ENCODE measurements at regions not wholly inside any gene's neighbourhood (a gene's known extent, or its start where the extent isn't known, plus 50 kb on each side); places are given as distances from the start of the nearest gene placed in this dataset.

DNA sequence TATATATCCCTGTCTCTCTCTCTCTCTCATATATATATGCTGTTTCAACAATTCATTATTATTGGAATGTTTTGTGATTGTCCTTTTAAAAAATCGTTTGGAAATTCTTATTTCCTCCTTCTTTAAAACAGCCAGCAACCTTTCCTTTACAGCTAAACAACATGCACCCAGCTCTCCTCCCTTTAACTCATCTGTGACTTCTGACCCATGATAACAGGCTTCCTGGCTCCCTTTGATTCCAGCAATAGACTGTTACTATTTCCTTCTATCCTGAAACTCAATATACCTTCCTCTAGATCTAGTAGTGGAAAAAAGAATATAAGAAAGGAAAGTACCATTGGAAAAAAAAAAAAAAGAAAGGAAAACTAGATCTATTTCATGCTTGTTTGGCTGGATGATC lies 254.7 kb upstream of the RGMB start:
- Histone ChIP-seq H3K4me3 (no peak overlapping the region), H3K9me3 (ENCODE audit: low read depth, low read length) (no peaks in the 10 kb centered on the region), H3K27ac (no peak overlapping the region), H3K36me3 (ENCODE audit: insufficient read depth, low read length) (no peaks in the 10 kb centered on the region), H3K9ac (ENCODE audit: insufficient read length) (no peak overlapping the region)
- no peak for TF ChIP-seq FOXP2 (optimal IDR thresholded peaks at IDR 0.05; ENCODE audit: control extremely low read depth, extremely low read length, insufficient read depth)
- no peak for TF ChIP-seq POLR2AphosphoS5 (IDR thresholded peaks at IDR 0.05; ENCODE audit: borderline replicate concordance, low read depth, low read length)
- TF ChIP-seq EZH2 (IDR thresholded peaks at IDR 0.05) = no peak
- no peak for DNase-seq (ENCODE audit: low read depth, low spot score)

DNA sequence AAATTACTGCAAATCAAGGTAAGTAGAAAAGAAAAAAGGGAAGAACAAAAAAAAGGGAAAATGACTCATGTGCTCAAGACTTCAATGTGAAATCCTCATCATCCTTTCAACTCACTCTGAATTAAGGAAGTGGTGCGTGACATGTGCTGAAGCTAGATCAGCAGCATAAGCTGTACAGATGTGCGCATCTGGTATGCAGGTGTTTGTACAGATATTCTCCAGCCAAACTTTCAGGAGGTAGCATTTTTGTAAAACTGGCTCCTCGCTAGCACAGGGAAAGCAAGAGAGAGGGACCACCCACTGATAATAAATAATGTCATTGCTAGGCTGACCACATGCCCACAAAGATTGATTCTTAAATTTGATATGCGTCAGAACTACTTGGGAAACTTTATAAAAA lies 253.9 kb upstream of the RGMB start:
- Histone ChIP-seq H3K27ac (no peak overlapping the region), H3K36me3 (ENCODE audit: insufficient read depth, low read length) (no peaks in the 10 kb centered on the region), H3K9me3 (ENCODE audit: low read depth, low read length) (no peaks in the 10 kb centered on the region), H3K4me3 (no peak overlapping the region), H3K9ac (ENCODE audit: insufficient read length) (no peak overlapping the region)
- TF ChIP-seq EZH2 (IDR thresholded peaks at IDR 0.05) = no peak
- TF ChIP-seq FOXP2 (optimal IDR thresholded peaks at IDR 0.05; ENCODE audit: control extremely low read depth, extremely low read length, insufficient read depth) = no peak
- no peak for TF ChIP-seq POLR2AphosphoS5 (IDR thresholded peaks at IDR 0.05; ENCODE audit: borderline replicate concordance, low read depth, low read length)
- DNase-seq (ENCODE audit: low read depth, low spot score) = no peak

DNA sequence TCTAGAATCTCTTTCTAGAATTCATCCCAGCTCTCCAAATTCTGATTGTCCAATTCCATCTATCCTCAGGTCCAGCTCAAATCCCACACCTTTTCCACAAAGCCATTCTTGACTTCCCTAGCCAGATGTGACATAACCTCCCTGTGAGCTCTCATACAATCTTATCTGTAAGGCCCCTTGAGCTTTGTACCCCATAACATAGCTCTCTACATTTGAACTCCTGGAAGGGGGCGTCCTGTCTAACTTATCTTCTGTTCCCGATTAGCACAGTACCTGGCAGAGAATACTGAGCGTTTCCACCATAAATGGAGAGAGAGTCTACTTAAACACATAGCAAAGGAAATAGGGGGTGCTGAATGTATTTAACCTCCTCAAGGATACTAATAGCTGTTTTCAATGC lies 251.6 kb upstream of the RGMB start:
- no peaks in the 10 kb centered on the region for H3K36me3 ChIP-seq (ENCODE audit: insufficient read depth, low read length)
- H3K9ac ChIP-seq (ENCODE audit: insufficient read length) = no peak overlapping the region
- TF ChIP-seq EZH2 (IDR thresholded peaks at IDR 0.05) = no peak
- TF ChIP-seq POLR2AphosphoS5 (IDR thresholded peaks at IDR 0.05; ENCODE audit: borderline replicate concordance, low read depth, low read length) = no peak
- TF ChIP-seq FOXP2 (optimal IDR thresholded peaks at IDR 0.05; ENCODE audit: control extremely low read depth, extremely low read length, insufficient read depth) = no peak
- no peak overlapping the region for H3K4me3 ChIP-seq
- no peaks in the 10 kb centered on the region for H3K9me3 ChIP-seq (ENCODE audit: low read depth, low read length)
- DNase-seq (ENCODE audit: low read depth, low spot score) = no peak
- H3K27ac ChIP-seq = no peak overlapping the region

DNA sequence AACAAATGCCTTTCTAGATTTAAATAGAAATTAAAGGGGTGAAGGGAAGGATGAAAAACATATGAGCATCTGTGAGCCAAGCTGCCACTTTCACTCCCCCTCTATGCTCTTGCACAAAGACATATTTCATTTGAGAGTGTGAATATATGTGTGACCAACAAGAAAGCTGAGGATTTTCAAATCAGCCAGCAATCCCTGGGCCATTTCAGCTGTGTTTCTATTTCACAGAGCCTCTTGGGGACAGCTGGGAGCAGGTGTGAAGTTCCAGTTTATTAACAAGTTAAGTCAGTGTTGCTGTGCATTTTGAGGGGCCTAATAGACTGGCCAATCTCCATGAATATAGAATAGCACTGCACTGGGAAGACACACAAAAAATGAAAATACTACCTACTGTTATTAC lies 248.7 kb upstream of the RGMB start:
- Histone ChIP-seq H3K4me3 (no peak overlapping the region), H3K27ac (no peak overlapping the region), H3K9me3 (ENCODE audit: low read depth, low read length) (no peaks in the 10 kb centered on the region), H3K36me3 (ENCODE audit: insufficient read depth, low read length) (no peaks in the 10 kb centered on the region), H3K9ac (ENCODE audit: insufficient read length) (no peak overlapping the region)
- DNase-seq (ENCODE audit: low read depth, low spot score) = no peak
- TF ChIP-seq EZH2 (IDR thresholded peaks at IDR 0.05) (no peak), POLR2AphosphoS5 (IDR thresholded peaks at IDR 0.05; ENCODE audit: borderline replicate concordance, low read depth, low read length) (no peak), FOXP2 (optimal IDR thresholded peaks at IDR 0.05; ENCODE audit: control extremely low read depth, extremely low read length, insufficient read depth) (no peak)

DNA sequence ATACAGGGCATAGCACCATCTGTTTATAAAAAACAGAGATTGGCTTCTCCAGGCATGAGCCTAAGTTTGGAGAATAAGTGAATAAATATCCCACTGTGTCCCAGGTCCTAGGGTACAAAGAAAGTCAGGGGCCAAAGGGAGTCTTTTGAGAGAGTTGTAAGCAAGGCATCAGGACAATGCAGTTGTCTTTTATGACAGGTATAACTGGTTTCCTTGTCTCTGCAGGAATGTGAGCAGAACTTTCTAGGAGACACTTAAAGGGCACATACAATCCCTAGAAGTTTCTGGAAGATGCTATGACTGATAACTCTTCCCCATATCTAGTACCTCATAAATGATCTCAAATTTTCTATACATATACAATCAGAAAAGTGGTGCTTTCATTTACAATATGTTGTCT lies 245.6 kb upstream of the RGMB start:
- no peak overlapping the region for H3K9ac ChIP-seq (ENCODE audit: insufficient read length)
- H3K36me3 ChIP-seq (ENCODE audit: insufficient read depth, low read length) = no peaks in the 10 kb centered on the region
- DNase-seq (ENCODE audit: low read depth, low spot score) = no peak
- H3K4me3 ChIP-seq = no peak overlapping the region
- no peaks in the 10 kb centered on the region for H3K9me3 ChIP-seq (ENCODE audit: low read depth, low read length)
- TF ChIP-seq FOXP2 (optimal IDR thresholded peaks at IDR 0.05; ENCODE audit: control extremely low read depth, extremely low read length, insufficient read depth) = no peak
- TF ChIP-seq POLR2AphosphoS5 (IDR thresholded peaks at IDR 0.05; ENCODE audit: borderline replicate concordance, low read depth, low read length) = no peak
- no peak for TF ChIP-seq EZH2 (IDR thresholded peaks at IDR 0.05)
- no peak overlapping the region for H3K27ac ChIP-seq

DNA sequence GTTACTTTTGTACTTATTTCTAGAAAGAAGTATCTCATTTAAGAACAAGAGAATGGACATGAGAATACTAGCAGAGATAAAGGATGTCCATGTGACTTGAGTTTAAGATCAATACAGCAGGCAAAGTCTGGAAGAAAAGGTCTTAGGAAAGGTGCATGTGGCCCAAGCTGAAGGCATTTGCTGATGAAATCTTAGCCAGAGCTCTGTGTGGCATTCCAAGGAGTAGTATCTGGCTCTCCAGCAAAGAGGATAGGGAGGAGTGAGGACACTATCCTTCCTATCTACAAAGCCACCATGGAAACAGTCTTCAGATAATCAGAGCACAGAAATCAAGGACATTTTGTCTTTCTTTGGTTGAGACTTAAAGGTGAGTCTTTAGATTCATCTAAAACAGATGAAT lies 244.1 kb upstream of the RGMB start:
- Histone ChIP-seq H3K36me3 (ENCODE audit: insufficient read depth, low read length) (no peaks in the 10 kb centered on the region), H3K9ac (ENCODE audit: insufficient read length) (no peak overlapping the region), H3K27ac (no peak overlapping the region), H3K9me3 (ENCODE audit: low read depth, low read length) (no peaks in the 10 kb centered on the region), H3K4me3 (no peak overlapping the region)
- TF ChIP-seq POLR2AphosphoS5 (IDR thresholded peaks at IDR 0.05; ENCODE audit: borderline replicate concordance, low read depth, low read length) (no peak), EZH2 (IDR thresholded peaks at IDR 0.05) (no peak), FOXP2 (optimal IDR thresholded peaks at IDR 0.05; ENCODE audit: control extremely low read depth, extremely low read length, insufficient read depth) (no peak)
- DNase-seq (ENCODE audit: low read depth, low spot score) = no peak

DNA sequence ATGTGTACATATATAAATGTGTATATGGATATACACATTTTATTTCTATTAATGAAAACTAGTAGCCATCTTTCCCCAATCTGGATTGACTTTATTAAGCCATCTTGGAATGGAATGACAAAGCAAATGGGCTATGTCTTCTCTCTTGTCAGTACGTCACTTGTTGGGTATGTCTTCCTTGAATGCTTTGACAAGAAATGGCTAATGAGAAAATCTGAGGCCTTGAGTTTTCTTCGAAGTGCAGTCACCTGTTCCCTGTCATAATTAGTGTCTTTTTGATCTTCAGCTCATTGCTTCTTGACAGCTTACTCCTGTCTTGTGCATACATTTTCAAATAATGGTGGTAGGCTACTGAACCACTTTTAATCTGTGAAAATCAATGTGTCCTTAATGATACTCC lies 243.2 kb upstream of the RGMB start:
- Histone ChIP-seq H3K27ac (no peak overlapping the region), H3K9ac (ENCODE audit: insufficient read length) (no peak overlapping the region), H3K36me3 (ENCODE audit: insufficient read depth, low read length) (no peaks in the 10 kb centered on the region), H3K4me3 (no peak overlapping the region), H3K9me3 (ENCODE audit: low read depth, low read length) (no peaks in the 10 kb centered on the region)
- no peak for DNase-seq (ENCODE audit: low read depth, low spot score)
- TF ChIP-seq POLR2AphosphoS5 (IDR thresholded peaks at IDR 0.05; ENCODE audit: borderline replicate concordance, low read depth, low read length) (no peak), FOXP2 (optimal IDR thresholded peaks at IDR 0.05; ENCODE audit: control extremely low read depth, extremely low read length, insufficient read depth) (no peak), EZH2 (IDR thresholded peaks at IDR 0.05) (no peak)

DNA sequence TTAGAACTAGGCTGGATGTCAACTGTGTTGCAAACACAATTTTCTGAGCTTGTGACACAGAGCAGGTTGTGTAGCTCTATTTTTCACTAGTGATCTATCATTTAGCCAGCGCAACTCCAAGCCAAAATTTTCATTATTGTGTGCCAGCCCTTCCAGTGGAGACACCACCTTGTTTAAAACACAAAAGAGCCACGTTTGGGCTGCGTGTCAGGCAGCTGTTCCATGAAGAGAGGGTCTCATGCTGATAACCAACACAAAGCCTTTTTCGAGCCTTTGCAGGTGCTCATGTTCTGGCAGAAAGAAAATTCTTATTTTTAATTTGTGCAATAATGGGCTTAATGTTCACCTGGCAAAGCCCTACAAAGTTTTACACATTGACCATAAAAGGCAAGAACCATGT lies 237.6 kb upstream of the RGMB start:
- no peak overlapping the region for H3K27ac ChIP-seq

DNA sequence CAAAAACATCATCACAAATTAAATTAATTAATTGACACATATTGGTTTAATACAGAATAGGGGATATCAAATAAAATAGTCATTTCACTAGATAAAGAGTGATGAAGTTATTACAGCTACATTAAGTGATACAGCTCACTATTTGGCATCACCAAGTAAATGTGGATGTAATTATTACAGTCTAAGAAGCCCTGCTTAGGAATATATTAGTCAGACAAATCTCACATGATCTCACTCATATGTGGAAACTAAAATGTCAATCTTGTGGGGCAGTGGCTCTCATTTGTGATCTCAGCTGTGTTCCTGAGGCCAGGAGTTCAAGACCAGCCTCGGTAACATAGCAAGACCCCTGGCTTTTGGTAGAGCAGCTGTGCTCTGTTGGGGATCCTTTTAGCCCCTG lies 233.4 kb upstream of the RGMB start:
- H3K27ac ChIP-seq = no peak overlapping the region
- no peaks in the 10 kb centered on the region for H3K36me3 ChIP-seq (ENCODE audit: insufficient read depth, low read length)
- no peaks in the 10 kb centered on the region for H3K9me3 ChIP-seq (ENCODE audit: low read depth, low read length)
- H3K4me3 ChIP-seq = no peak overlapping the region
- DNase-seq (ENCODE audit: low read depth, low spot score) = no peak
- no peak for TF ChIP-seq FOXP2 (optimal IDR thresholded peaks at IDR 0.05; ENCODE audit: control extremely low read depth, extremely low read length, insufficient read depth)
- no peak overlapping the region for H3K9ac ChIP-seq (ENCODE audit: insufficient read length)

More for the DNA sequence above, 237.6 kb upstream of the RGMB start:
- no peak for TF ChIP-seq FOXP2 (optimal IDR thresholded peaks at IDR 0.05; ENCODE audit: control extremely low read depth, extremely low read length, insufficient read depth)
- TF ChIP-seq EZH2 (IDR thresholded peaks at IDR 0.05) = no peak
- no peak for TF ChIP-seq POLR2AphosphoS5 (IDR thresholded peaks at IDR 0.05; ENCODE audit: borderline replicate concordance, low read depth, low read length)
- Histone ChIP-seq H3K4me3 (no peak overlapping the region), H3K36me3 (ENCODE audit: insufficient read depth, low read length) (no peaks in the 10 kb centered on the region), H3K9ac (ENCODE audit: insufficient read length) (no peak overlapping the region), H3K9me3 (ENCODE audit: low read depth, low read length) (no peaks in the 10 kb centered on the region)
- DNase-seq (ENCODE audit: low read depth, low spot score) = no peak

All from SK-N-MC (cell line).